Kidney (tissue), 13 donors: ENCODE measurements at regions not wholly inside any gene's neighbourhood (a gene's known extent, or its start where the extent isn't known, plus 50 kb on each side); places are given as distances from the start of the nearest gene placed in this dataset.

Experiments
- DNase-seq, 5 donors: peaks; one replicate each; pipeline ENCODE4 v3.0.0-alpha.2; 2013 to 2020
- FAIRE-seq: peaks from 2 replicates; lab custom pipeline; 2012; peaks lifted over from hg19 to GRCh38; lab: Jason Lieb, UNC
- H3K27ac ChIP-seq, 2 donors: one replicate each; pipeline ENCODE4 v1.7.0; 2013; ENCODE audit warnings: low read depth in 2 of 2, low read length in 2 of 2, inconsistent platforms in 1 of 2
- H3K27me3 ChIP-seq: one replicate; pipeline ENCODE4 v1.7.1; 2013; ENCODE audit warnings: low read length, inconsistent platforms; ENCODE audit not compliant: control insufficient read depth, insufficient read depth
- H3K36me3 ChIP-seq, 3 donors: one replicate each; pipeline versions ENCODE4 v1.7.0 to v1.7.1; 2013; ENCODE audit warnings: low read length in 3 of 3, control low read depth in 1 of 3, inconsistent platforms in 1 of 3; ENCODE audit not compliant: insufficient read depth in 3 of 3, control insufficient read depth in 2 of 3
- H3K4me1 ChIP-seq, 3 donors: one replicate each; pipeline versions ENCODE4 v1.7.0 to v1.7.1; 2013; ENCODE audit warnings: low read length in 3 of 3, inconsistent platforms in 1 of 3, low read depth in 1 of 3; ENCODE audit not compliant: control insufficient read depth in 2 of 3, insufficient read depth in 2 of 3
- H3K4me3 ChIP-seq, 3 donors: one replicate each; pipeline versions ENCODE4 v1.7.0 to v1.8.1; 2013; ENCODE audit warnings: low read length in 3 of 3, control low read depth in 1 of 3, inconsistent platforms in 1 of 3
- H3K9ac ChIP-seq, 3 donors: one replicate each; pipeline versions ENCODE4 v1.7.0 to v1.7.1; 2013; ENCODE audit warnings: low read length in 3 of 3, control low read depth in 1 of 3, inconsistent platforms in 1 of 3
- H3K9me3 ChIP-seq, 3 donors: one replicate each; pipeline versions ENCODE4 v1.7.0 to v1.7.1; 2013; ENCODE audit warnings: low read length in 3 of 3, control low read depth in 1 of 3, inconsistent platforms in 1 of 3; ENCODE audit not compliant: control insufficient read depth in 2 of 3, insufficient read depth in 1 of 3
- intact Hi-C: fragments of 100-400 bp; cut with DNase I; formaldehyde crosslinking; loops from one replicate; pipeline ENCODE4 v1.11.1; 2022
- TF ChIP-seq, protein P1 (sequence below): IDR thresholded peaks from 3 replicates; pipeline ENCODE4 v1.5.1; 2012; ENCODE audit warnings: mild to moderate bottlenecking, moderate library complexity, borderline replicate concordance; ENCODE audit not compliant: insufficient read depth; ENCODE audit errors: extremely low read depth
- donor health status: control.
- donor health status: control.
- donor health status: control.
- donor health status: control.
- donor health status: control.
- donor health status: DM: yes; HTN: yes; CAD: no.
- donor health status: Normal renal cell carcinoma (clear cell type).

DNA sequence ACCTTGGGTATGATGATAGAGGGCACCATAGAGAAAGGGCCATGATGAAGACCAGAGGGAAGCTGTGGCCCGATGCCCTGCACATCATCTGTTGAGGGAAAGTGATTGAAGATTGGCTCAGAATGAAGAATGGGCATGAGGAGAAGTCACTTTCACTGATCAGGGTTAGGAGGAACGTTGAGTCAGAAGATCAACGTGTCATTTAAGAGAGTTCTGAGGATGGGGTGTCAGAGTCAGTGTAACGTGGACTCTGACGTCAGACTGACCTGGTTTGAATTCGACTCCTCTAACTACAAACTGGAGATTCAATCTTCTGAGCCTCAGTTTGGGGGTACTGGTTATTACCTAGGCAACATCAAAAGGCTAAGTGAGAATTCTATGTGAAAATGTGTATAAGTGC is 352.6 kb downstream of the DDX10 start:
- no peaks in the 10 kb centered on the region for H3K9me3 ChIP-seq
- DNase-seq: no peak
- no peaks in the 10 kb centered on the region for H3K36me3 ChIP-seq
- H3K27me3 ChIP-seq: no peaks in the 10 kb centered on the region
- no peaks in the 10 kb centered on the region for H3K4me1 ChIP-seq
- TF ChIP-seq, protein P1, sequence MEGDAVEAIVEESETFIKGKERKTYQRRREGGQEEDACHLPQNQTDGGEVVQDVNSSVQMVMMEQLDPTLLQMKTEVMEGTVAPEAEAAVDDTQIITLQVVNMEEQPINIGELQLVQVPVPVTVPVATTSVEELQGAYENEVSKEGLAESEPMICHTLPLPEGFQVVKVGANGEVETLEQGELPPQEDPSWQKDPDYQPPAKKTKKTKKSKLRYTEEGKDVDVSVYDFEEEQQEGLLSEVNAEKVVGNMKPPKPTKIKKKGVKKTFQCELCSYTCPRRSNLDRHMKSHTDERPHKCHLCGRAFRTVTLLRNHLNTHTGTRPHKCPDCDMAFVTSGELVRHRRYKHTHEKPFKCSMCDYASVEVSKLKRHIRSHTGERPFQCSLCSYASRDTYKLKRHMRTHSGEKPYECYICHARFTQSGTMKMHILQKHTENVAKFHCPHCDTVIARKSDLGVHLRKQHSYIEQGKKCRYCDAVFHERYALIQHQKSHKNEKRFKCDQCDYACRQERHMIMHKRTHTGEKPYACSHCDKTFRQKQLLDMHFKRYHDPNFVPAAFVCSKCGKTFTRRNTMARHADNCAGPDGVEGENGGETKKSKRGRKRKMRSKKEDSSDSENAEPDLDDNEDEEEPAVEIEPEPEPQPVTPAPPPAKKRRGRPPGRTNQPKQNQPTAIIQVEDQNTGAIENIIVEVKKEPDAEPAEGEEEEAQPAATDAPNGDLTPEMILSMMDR: no peak
- FAIRE-seq: no peak
- H3K27ac ChIP-seq: no peak overlapping the region
- no peak overlapping the region for H3K9ac ChIP-seq
- intact Hi-C loops: no loop called here
- no peak overlapping the region for H3K4me3 ChIP-seq

- Histone ChIP-seq H3K4me1 (no peaks in the 10 kb centered on the region), H3K27me3 (no peaks in the 10 kb centered on the region), H3K36me3 (no peaks in the 10 kb centered on the region), H3K9ac (no peak overlapping the region), H3K4me3 (no peak overlapping the region), H3K27ac (no peak overlapping the region), H3K9me3 (no peaks in the 10 kb centered on the region)
- FAIRE-seq (no peak), DNase-seq (no peak)
- intact Hi-C loops: no loop called here
- TF ChIP-seq, protein P1: no peak
Measured at GRCh38 chr11:109018639-109019038, 353.8 kb downstream of the DDX10 start.

GRCh38 chr11:109019342-109019936 is 354.6 kb downstream of the DDX10 start:
- TF ChIP-seq, protein P1: no peak
- no peak for FAIRE-seq

DNA sequence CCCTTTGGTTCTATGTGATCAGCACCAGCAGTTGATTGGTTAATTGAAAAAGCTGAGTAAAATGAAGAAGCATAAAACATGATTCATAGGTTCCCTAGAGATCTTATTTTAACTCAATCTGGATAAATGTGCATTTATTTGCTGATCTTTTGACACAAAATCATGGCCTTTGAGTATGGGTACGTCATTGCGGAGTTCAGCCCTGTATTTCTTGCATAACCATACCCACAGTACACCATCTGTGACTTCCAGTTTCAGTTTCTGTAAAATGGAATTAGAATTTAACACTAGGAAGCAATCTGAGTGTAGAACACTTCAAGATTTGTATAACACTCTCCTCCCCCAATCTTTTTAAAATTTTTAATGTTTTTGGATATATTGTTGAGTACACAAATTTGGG is 358.2 kb downstream of the DDX10 start:
- no peak for DNase-seq
- no peak overlapping the region for H3K4me3 ChIP-seq
- no peak for FAIRE-seq
- H3K27ac ChIP-seq: no peak overlapping the region
- H3K36me3 ChIP-seq: no peaks in the 10 kb centered on the region
- intact Hi-C loops: no loop called here
- no peaks in the 10 kb centered on the region for H3K4me1 ChIP-seq
- H3K9ac ChIP-seq: no peak overlapping the region
- no peaks in the 10 kb centered on the region for H3K27me3 ChIP-seq
- no peaks in the 10 kb centered on the region for H3K9me3 ChIP-seq
- TF ChIP-seq, protein P1: no peak

More at GRCh38 chr11:109019342-109019936, 354.6 kb downstream of the DDX10 start:
- Histone ChIP-seq H3K36me3 (no peaks in the 10 kb centered on the region), H3K4me3 (no peak overlapping the region), H3K9ac (no peak overlapping the region), H3K27ac (no peak overlapping the region), H3K4me1 (no peaks in the 10 kb centered on the region), H3K27me3 (no peaks in the 10 kb centered on the region), H3K9me3 (no peaks in the 10 kb centered on the region)
- no peak for DNase-seq
- intact Hi-C loops: no loop called here
